Mucosa of gallbladder (tissue), 1 donor: ENCODE measurements at regions not wholly inside any gene's neighbourhood (a gene's known extent, or its start where the extent isn't known, plus 50 kb on each side); places are given as distances from the start of the nearest gene placed in this dataset.

Source experiments
- DNase-seq: peaks from one replicate; pipeline ENCODE4 v3.0.0-alpha.2; 2020; ENCODE audit warnings: low spot score
- donor health status: DM: no; HTN: no; CAD: no.

DNA sequence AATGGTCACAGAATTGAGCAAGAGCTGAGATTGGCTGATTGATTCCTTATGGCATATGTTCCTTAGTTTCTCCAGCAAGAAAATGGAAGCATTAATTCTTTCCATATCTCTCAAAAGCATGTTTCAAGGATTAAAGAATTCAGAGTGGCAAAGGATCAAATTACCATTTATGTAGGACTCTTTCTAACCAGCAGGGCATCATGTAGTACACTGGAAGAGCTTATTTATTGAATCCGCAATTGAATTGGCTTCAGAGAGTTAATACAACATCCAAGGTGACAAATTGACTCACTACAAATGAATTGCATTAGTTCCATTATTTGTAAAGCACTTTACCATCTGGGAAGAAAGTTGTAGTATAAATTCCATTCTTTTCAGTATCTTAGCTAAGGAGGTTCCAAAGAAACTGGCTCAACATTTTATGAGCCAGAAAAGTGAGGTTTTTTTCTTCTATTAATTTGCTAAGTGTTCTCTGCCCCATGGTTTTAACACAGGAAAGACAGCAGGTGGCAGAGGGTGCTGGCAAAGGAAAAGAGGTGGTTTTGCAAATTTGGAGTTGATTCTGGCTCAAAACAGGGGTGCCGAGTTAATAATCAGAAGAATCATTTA lies 409.9 kb downstream of the MTX2 start:
- no peak for DNase-seq

DNA sequence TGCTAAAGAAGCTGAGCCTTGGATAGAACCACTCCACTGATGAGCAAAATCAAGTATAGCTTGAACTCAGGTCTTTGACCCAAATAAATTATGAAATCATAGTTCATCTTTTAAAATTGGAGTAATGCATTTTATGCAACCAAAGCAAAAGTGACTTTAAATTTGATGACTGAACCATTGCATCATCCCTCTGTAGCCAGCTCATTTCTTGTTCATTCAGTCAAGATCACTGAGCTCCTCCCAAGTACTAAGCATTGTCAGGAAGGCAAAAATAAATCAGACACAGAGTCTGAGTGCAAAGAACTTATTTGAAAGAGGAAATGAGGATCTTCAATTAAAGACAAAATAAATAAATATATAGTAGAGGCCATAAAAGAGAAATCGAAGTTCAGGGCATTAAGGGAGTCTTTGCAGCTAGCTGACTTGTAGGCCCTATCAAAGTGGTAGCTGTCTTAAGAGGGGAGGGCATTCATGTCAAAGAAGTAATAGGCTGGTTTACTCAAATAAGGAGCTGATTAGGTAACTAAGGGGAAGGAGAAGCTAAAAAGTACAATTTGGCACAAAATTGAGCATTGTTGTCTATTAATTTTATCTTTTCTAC lies 411.8 kb downstream of the MTX2 start:
- no peak for DNase-seq

DNA sequence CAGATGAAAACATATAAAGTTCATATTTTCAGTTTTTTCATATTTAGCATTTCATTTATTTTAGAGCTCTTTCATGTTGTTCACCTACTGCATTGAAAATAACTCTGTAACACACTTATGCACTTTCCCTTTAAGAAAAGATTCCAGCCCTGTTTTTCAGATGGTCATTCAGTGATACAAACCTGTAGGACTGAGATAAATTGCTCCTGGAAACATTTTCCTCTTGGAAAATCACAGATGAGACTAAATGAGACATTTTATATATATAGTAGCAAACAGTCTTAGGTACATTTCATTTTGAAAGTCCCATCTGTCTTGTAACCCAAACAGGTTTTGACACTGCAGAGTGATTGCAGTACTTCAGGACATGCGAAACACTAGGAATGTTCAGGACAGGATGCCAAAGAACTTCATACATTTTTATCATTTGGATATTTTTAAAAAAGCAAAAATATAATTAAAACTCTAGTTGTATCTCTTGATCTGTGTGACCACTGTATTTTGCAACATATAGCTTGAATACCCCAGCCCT lies 412.4 kb downstream of the MTX2 start:
- no peak for DNase-seq

DNA sequence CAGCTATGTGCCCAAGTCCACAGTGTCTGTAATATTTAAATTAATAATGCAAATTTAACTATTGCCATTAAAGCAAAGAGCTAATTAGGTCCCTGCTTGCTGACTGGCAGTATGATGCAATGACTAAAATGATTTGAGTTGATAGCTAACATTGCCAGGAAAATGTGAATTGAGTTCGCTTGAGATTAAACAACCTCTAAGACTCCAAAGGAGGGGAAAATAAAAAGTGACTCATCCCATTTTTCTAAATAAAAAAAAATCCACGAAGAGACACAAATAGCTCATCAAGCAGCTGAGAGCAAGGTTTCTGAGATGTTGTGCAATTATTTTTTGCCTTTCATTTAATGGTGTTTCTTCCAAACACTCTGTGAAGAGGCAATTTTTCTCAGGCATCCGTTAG lies 413.0 kb downstream of the MTX2 start:
- DNase-seq, result no peak

DNA sequence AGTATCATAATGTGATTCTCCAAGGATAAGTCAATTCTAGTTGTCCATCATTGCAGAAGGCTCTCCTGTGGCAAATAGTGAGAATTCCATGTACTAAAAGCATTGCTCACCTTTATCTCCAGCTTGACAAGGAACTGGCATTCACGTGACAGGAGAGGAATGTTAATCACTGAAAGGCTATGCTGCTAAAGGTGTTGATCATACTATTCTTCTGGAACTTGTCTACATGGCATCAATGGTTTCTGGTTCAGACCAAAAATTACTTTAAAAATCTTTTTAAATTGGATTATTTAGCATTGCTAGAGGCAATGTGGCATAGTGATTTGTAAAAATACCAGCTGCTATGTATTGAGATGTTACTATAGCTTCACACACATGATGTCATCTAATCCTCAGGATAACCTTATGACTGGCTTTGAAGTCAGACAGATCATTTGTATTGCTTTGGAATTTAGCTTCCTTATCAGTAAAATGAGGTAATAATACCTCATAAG lies 414.4 kb downstream of the MTX2 start:
- no peak for DNase-seq

DNA sequence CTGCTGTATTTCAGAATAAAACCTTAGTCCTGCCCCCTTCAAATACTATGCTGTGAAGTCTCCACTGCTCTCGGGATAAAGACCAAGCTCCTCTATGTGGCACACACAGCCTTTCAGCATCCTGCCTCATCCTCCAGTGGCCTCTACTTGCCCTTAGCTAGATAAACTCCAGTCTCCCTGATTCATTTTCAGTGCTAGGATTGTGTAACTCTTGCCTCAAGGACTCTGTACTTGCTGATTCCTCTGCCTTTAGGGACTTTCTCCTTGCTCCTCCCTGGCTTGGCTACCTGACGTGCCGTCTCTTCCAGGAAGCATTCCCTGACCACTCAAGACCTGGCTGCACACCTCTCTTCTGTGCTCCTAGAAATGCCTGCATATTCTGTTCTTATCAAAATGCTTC lies 416.7 kb downstream of the MTX2 start:
- DNase-seq, result no peak

DNA sequence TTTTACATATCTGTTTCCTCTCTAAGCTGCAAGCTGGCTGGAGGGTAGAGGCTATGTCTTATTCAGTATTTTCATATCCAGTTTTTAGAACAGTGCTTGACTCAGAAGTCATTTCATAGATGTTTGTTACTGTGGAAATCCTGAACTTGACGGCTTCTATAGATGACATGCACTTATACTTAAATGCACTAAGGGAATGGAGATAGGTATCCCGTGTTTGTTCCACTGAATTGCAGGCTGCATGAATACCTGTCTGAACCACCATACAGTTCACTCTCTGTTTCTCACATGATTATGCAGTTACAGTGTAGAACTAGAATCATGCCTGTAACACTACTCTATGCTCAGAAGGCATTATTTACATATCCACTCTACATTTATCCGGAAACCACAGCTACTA lies 417.1 kb downstream of the MTX2 start:
- DNase-seq, result no peak

DNA sequence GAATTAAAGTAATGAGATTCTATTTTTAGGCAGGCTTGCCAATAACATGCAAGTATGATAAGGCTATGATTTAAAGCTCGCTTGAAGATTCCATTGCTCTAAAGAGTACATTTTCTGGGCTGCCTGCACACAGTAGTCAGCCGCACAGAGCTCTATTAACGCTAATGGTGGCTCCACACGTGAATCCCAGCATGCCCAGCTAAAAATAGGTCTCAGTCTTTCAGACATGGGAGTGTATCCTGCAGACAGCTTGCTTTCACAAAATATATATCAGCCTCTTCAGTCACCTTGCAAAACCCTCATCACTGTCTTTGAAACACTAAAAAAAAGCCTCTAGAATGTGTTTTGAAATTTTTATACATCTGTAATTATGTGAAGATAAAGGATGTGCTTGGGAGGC lies 418.1 kb downstream of the MTX2 start:
- DNase-seq, result no peak

DNA sequence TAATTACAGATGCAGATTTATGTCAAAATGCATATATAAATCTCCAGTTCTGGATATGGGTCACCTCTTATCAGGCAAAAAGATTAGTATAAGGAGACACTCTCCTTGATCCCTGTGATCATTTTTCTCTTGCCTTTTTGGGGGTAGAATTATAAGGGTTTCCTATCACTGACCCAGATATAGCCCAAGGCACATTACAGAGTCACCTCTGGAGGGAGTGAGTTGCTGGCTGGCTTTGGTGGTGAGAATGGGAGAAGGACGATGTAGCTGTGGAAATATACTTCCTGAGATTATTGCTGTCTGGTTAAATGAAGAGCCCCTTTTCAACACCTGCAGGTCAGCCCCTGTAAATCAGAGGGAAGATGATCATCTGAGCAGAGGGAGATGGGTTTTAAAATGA lies 418.7 kb downstream of the MTX2 start:
- no peak for DNase-seq

DNA sequence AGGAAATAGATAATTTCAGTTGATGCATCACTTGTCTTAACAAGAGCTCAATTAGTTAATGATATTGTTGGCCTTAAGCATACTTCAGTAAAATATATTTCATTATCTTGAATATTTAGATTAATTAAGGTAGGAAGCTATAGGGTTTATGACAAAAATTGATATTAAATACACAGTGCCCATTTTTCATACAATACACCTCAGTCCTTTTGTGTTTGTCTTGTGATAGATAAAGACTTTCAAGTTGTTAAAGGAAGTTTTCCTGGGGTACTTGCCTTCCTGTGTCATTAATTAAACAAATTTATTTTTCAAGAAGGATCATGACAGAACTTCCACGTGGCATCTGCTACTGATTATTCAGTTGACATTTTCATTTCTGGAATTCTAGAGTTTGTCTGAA lies 420.5 kb downstream of the MTX2 start:
- no peak for DNase-seq

DNA sequence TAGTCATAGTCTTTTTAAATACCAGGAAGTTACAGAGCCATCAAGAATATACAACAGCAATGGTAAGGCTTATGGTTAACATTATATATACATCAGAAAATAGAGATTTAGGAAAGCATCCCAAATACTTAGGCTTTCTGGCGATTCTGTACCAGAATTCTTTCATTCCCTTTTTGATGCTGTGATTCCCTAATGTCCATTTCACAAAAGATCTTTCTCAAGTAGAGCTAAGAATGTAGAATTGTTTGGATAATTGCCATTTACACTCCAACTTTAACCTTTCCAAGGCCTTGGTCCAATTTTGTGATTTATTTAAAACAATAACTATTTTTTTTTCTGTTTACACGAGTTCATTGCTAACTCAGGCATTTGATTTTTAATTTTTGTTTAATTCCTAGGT lies 422.2 kb downstream of the MTX2 start:
- DNase-seq, result no peak

DNA sequence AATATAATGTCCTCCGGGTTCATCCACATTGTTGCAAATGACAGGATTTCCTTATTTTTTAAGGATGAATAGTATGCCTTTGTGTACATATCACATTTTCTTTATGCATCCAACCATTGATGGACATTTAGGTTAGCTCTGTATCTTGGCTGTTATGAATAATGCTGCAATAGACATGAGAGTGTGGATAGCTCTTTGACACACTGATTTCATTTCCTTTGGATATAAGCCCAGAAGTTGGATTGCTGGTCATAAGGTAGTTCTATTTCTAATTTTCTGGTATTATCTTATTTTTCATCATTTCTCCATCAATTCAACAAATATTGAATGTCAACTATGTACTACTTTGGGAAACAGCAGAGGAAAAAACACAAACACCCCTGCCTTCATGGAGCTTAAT lies 423.3 kb downstream of the MTX2 start:
- no peak for DNase-seq

DNA sequence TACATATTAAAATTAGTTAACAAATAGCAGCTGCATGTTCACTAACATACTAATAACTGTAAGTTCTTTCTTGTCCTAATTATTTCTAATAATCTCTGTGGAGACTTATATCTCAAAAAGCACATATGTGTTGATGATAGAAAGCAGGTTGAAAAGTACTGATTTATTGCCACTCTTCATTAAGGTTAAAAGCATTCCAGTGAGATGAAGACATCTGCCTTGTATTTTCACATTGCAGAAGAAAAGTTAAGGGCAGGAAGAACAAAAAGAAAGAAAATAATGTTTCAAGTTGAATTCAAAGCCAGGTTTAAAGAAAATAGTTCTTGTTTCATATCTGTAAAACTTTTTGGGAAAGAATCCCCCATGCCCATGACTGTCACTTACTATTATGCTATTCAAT lies 429.9 kb downstream of the MTX2 start:
- DNase-seq, result no peak

DNA sequence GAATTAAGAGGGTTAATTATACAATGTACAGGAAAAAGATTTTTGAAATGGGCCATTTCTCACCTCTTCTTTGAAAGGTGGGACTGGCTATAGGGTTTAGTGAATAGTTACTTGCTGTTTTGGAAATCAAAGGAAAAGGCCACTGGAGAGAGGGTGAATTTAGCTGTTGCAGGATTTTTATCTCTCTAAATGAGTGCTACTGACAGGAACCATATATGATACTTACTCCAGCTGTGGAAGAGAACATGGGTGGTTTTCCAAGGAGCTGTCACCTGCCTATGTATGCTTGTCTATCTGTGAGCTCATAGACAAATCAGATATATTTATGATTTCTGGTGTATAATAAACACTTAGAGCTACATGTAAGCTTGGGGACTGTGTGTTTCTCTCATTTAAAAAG lies 430.4 kb downstream of the MTX2 start:
- DNase-seq, result no peak

DNA sequence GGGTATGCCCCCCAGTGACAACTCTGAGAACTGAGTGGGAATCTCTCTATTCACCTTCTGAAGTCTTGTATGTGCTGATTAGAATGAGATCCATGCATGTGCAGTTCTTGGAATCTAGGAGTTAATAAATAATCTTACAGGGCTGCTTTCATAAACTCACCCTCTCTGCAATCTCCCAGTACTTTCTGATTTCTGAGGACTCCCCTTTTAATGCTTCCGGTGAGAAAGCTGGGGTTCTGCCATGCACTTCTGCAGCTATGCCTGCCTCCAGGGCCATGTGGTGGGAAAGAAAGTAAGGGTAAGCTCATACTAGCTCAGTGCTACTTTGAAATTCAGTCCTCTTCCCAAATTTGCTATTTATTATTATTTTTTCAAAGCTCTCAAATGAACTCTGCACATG lies 432.9 kb downstream of the MTX2 start:
- no peak for DNase-seq

DNA sequence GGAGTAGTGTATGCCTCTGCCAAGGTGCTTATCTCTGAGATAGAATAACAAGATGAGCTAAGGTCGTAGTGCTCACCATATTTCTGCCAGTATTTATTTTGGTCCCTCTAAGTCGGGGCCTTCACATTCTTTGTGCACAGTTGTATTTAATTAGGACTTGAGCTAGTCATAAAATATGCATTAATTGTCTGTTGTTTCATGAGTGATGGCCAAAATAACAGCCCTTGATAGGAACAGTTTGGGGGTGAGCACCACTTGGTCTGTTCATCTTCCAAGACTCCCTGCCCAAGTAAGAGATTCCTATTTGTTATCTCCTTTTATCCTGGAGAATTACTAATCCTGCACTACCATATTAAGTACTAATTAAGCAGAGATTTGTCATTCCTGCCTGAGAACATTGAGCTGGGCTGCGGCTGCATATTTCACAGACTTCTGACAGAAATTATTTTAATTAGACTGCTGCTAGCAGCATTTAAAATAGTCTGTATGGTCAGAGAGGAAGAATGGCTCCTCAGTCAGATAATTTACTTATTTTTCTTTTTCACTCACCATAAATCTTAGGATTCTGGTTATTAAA lies 435.1 kb downstream of the MTX2 start:
- no peak for DNase-seq

DNA sequence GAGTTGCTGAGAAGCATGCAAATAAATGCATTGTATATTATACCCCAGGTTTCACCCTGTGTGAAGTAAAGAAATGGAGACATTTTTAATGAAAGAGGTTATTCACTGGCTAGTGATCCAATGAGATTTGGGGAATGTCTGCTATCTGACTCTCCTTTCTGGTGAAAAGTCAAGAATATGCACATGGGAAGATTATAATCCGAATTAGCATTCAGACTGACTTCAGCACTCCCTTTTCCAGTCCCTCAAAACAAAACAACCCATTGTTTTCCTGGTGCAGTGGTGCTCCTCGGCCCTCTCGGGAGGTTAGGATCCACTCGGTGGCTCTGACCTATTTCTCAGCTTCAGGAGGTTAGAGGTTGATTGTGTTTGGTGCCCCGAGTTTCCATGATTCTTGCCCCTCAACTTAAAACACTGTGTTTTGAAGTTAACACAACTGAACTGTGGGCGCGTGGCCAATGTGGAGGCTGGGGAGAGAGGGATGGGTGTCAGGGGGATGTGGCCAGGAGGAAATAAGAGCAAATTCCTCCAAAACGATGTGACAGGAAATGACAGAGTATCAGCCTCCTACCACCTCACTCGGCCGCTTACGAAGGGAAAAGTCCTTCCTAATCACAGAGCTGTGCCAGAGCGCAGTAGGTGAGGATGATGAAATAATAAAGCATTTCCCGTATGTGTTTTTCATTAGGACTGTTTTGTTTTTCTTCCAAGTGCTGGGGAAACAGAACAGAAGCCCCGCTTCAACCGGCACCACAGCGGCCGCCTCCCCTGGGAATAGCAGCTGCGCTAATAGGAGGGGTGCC lies 440.1 kb downstream of the MTX2 start:
- DNase-seq, result no peak

DNA sequence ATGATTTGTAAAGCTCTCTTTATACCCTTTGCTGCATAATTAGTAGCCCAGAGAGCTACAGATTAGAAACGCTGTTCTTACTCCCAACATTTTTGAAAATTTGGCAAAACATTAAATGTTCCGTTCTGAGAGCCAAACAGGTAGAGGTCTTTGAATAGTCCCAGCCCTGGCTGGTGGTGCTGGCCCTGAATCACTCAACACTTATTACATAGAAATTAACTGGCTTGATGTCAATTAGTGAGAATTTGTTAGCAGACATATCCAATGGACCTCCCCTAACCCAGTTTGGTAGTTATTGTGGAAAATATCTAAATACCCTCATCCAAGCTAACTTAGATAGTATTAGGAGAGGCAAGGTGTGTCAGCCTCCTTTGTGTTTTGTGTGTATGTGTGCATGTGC lies 440.7 kb downstream of the MTX2 start:
- DNase-seq, result no peak

DNA sequence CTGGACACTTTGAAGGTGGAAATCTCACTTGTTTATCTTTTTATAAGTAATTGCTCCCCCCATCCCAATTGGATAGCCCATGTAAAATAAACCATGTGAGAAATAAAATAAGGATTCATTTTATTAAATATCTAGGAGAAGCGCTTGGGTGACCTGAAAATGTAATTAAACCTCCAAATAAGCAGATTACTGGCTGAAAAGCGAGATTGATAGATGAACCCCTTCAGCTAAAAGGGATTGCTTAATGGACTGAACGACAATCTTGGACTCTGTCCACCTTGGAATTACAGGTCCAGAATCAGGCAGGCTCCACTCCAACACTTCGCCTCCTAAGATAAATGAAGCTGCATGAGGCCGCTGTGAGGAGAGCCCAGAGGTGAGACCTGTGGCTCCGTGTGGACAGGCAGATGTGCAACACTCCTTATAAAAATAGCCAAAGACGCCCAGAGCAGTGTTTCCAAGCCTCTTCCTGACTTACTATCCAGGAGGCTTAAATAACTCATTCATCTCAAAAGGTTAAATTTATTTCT lies 441.5 kb downstream of the MTX2 start:
- no peak for DNase-seq

DNA sequence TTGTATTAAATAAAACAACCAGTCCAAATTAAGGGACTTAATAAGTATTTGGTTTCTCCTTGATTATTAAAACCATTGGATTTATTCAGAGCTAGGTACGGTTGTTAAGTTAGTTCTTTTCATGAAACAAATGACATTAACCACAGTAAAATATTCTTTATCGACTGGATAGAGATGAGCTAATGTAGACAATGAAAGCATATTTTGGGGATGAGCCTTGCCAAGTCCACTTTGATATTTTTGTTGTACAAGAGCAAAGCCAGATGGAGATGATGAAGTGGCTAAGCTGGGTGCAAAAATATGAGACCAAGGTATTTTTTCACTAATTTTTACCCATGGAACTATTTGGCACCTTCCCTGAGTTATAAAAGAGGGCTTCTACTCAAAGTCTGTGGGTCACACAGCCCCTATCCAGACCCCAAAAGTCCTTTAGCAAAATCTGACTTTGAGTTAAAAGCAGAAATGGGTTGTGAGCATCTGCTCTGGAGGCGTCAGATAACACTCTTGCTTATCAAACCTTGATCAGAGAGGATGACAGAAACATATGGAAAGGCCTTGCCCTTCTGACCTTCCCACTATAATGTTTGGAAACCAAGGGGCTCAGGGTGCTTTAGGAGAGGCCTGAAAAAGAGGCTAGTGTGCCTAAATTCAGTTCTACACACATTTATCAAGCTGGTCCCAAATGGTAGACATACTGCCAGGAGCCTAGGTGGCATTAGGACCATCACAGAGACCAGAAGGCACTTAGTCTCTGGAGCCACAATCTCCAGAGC lies 456.8 kb downstream of the MTX2 start:
- DNase-seq, result no peak

DNA sequence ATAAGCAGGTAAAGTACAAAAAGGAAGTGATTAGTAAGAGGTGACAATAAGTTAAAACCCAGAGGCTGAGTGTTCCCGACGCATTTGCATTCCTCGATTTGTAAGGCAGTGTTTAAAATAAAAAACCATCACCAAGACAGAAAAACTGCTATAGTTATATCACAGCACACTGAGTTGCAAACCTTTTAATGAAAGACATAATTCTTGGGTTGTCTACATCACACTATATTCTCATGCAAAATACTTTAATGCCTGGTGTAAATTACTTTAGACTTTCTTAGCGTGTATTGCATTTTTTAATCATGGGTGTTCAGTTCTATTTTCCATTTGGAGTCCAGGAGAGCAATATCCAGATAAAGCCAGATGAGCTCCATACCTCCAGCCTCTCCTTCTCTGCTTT lies 458.5 kb downstream of the MTX2 start:
- no peak for DNase-seq
